Fibroblast of skin of right biceps (primary cell): ENCODE measurements at regions not wholly inside any gene's neighbourhood (a gene's known extent, or its start where the extent isn't known, plus 50 kb on each side); places are given as distances from the start of the nearest gene placed in this dataset.
A peak's percentile ranks its signal among the peaks of the same experiment; 100 is the strongest.

ENCODE experiments used
- DNase-seq: peaks from one replicate; pipeline ENCODE4 v3.0.0-alpha.2; 2013

DNA sequence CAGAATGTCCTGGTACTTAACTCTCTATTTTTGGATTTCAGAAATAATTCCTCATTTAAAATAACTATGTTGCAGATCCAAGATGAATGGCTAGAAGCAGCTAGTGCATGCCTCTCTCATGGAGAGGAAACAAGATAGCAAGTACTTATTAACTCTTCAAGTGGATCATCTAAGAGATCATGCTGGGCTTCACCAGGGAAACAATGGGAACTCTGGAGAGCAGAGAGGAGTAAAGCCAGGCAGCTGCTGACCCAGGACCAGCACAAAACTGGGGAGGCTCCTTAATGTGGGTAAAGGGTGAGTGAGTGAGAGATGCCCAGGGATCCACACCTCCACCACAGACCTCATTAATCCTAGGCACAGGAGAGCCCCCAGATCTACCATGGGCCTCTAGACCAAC lies 897.8 kb upstream of the ACO1 start:
- no peak for DNase-seq

DNA sequence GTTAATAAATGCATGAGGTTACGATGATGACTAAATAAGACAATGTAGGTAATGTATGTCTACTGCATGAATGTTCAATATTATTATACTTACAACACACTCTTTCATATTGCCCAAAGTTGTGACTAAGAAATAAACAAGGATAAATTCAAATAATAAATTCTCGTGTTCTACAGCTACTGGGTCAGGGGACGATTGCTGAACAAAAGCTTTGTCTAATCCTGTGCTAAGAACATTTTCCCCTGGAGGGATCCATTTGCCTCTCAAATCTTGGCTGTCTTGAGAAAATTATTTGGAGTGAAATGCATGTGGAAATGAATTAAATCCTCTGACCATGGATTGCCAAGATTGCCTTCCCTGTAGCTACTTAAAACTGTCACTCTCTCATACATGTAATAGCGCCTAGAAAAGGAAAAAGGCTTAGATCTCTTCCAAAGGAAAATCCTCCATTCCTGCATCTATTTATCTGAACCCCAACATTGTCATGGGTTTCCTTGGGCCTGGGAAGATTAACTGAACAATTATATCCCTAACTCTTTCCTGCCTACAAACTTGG lies 893.8 kb upstream of the ACO1 start:
- no peak for DNase-seq

DNA sequence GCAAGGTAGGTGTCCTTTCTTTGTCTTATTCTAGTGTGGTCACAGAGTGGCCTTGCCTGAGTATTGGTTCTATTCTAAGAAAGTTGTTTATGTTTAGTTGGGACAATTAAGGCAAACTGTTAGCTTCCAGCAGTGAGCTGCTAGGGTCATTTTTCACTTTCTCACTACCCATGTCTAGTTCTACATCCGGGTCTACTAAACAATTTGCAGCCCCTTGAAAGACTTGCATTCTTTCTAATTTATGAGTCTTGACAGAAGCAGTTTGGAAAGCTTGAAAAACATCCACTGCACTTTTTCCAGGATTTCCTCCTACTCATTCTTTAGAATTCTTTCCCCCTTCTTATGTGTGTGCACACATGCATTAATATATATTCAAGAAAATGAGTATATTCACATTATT lies 892.2 kb upstream of the ACO1 start:
- DNase-seq, result no peak

DNA sequence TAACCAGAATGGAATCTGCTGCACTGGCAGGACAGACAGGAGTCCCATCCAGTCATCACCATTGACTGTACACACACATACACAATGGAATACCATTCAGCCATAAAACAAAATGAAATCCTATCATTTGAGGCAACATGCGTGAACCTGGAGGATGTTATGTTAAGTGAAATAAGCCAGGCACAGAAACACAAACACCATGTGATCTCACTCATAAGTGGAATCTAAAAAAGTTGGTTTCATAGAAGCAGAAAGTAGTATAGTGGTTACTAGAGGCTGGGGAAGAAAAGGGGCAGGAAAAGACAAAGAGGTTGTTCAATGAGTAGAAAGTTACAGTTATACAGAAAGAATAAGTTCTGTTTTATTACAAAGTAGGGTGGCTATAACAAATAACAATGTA lies 884.0 kb upstream of the ACO1 start:
- no peak for DNase-seq

DNA sequence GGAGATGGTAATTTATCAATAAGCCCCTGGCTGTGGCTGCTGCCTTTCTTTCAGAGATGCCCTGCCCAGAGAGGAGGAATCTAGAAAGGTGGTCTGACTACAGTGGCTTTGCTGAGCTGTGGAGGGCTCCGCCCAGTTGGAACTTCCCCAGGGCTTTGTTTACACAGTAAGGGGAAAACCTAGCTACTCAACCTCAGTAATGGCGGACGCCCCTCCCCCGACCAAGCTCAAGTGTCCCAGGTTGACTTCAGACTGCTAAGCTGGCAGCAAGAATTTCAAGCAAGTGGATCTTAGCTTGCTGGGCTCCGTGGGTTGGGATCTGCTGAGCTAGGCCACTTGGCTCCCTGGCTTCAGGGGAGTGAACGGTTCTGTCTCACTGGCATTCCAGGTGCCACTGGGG lies 865.4 kb upstream of the ACO1 start:
- DNase-seq, result no peak

DNA sequence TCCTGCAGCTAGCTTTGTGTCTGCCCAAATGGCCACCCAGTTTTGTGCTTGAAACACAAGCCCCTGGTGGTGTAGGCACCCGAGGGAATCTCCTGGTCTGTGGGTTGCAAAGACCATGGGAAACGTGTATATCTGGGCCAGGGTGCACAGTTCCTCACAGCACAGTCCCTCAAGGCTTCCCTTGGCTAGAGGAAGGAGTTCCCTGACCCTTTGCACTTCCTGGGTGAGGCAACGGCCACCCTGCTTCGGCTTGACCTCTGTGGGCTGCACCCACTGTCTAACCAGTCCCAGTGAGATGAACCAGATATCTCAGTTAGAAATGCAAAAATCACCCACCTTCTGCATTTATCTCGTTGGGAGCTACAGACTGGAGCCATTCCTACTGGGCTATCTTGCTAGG lies 865.0 kb upstream of the ACO1 start:
- DNase-seq, result no peak

DNA sequence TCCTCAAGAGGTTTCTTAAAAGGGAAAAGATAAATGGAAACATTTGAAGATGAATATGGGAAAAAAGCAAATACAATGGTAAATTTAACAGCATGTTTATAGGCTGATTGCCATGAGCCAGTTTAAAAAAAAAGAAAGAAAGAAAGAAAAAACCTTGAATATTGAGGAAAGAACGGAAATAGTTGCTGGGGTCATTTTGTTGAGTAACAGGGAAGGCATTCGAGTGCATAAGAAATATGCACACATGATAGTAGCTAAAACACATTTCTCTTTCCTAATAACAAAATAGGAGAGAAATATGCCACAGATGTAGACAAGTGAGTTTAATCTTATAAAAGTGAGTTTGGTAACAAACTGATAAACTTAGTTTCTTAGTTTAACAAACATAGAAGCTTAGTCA lies 864.6 kb upstream of the ACO1 start:
- DNase-seq, result no peak

DNA sequence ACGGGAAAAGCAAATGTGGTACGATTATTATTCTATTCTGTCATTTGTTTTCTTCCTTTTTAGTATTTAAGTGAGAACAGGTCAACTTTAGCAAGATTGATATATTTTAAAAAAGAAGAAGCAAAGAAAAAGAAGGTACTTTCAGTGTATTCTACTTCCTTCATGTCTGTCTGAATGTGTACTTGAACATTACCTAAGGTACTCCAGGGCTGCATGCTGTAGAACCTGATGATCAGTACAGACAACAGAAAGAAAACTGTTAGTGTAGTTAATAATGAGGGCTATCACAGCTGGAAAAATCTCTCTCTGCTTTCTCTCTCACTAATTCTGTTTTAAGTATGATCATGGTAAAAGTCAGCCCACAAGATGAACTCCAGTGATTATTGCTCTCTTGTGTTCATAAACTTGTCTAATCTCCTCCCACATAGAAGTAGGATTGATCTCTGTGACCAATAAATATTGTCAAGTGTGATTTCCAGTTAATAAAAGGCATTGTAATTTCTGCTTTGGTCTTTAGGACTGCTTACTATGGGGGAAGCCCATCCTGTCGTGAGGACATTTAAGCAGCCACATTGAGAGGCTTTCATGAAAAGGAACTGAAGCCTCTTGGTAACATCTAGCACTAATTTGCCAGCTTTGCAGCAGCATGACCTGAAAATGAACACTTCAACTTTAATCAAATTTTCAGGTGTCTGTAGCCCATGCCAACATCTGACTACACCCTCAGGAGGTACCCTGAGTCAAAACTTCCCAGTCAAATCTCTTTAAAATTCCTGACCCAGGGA lies 864.0 kb upstream of the ACO1 start:
- no peak for DNase-seq

DNA sequence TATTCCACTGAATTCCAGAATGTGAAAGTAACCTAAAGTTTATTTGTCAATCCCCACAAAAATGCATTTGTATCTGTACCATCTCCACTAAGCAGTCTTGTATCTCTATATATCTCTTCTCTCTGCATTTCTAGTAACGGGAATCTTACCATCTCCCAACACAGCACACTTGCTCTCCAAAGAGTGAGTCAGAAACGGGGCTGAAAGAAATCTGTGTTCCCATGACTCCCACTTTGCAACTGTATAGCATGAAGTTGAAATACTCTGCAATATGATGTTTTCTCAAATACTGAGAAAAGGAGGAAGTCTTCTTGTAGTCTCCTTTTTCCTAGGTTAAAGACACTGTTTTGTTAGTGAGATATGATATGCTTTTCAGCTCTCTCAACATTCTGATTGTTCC lies 848.8 kb upstream of the ACO1 start:
- DNase-seq, result no peak

DNA sequence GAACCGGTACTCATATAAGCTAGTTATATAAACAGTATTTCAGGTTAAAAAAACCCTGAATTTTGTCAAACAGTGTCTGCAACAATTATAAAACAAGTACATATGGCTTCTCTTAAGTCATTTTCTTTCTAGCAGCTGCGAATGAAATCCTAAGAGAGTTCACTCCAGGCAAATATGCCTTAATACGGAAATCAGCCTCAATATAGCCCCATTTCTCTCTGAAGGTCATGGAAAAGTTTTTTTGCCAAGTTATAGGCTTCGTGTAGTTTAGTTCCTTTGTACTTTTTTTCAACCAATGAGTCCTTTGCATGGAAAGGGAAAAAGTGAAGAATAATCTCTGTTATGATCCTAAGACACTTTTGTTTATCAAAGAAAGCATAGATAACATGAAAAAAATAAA lies 848.0 kb upstream of the ACO1 start:
- no peak for DNase-seq

DNA sequence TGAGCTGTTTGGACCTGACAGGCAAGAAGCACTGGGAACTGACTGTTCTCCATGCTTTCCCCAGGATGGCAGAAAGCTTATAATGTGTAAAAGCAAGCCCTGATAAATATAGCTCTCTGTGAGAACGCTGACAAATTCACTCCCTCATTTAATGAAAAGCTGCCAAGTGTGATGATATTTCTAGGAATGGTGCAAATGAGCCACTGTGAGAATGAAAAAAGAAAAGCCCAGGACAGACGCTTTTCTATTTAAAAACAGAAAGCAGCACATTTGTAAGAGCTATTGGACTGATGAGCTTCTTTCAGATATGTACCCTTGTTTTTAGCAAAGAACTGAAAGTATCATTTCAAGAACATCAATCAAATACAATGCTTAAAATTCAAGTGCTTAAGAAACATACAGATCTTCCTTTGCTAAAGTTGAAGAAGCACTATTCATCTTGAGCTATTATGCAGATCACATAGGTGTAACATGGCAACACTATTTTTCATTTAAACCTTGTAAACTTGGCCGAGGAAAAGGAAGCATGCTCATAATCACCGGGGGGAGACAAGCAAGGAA lies 842.6 kb upstream of the ACO1 start:
- DNase-seq, result no peak

DNA sequence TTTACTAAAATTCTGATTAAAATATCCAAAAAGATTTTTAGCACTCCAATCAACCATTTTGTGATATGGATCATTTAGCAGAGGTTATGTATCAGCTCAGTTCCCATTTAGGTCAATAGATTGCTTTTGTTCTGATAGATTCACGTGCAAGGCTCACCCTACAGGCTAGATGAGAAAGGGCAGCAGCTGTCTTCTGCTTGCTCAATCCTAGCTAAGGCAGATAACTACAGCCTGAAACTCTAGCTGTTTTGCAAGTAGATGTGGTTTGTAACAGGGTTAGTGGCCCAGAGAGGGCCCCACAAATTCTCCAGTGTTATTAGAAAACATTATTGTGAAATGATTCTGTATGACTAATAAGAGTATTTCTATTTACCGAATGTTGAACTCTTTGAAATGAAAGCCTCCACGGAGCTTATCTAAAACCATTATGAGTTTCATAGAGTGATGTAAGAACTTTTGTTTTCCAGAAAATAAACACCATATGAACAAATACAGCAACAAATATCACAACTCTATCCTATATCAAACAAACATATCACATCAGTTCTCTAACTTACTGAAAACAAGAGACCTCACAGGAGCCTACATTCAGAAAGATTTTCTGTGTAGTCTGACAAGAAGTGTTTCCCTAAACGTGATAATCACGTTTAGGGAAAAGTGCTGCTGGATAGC lies 841.9 kb upstream of the ACO1 start:
- peak; percentile 10 for DNase-seq

DNA sequence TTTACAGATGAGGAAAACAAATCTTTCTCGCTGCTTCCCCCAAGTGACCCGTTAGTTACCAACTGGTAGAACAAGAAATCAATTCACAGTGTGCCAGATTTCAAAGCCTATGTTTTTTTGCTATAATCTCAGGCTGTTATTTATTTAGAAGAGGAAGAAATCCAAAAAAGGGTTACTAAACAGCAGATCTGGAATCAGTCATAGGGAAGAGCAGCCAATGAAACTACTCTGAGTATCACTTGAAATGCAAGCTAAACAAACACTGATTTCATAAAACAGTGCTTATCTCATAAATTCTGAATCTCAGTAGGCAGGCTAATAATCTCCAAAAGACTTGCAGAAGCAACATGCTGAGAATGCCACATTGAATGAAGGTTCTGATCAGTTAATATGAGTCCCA lies 829.5 kb upstream of the ACO1 start:
- DNase-seq, result no peak

DNA sequence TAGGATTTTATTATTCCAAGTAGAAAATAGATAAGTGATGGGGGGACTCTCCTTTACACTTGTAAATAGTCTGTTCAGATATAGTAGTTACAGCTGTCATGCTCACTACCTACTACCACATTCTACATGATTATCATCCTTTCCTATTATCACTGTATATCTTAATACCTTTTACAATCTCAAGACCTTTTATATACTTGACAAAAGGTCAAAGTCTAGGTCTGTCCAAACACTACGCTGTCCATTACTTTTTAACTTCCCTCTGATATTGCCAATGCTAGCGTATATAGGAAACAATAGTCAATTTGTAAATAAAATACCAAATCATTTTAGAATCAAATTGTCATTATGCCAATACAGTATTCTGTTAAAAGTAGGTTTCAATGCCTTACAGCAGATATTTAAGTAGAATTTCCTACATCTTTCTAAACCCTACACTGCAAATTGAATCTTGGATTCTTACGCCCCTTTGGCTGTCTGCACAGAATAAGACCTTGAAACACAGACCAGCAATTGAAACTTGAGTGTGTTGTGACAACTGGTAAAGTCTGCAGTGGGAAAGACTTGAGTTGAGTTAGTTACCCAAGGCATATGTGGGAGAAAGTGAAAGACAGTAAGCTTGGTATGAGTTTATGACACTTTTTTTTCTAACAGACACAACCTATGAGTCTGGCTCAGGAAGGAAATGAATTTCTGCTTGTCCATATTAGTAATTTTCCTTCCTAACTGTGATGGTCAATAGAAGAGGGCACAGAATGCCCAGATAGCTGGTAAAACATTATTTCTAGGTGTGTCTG lies 827.6 kb upstream of the ACO1 start:
- no peak for DNase-seq

DNA sequence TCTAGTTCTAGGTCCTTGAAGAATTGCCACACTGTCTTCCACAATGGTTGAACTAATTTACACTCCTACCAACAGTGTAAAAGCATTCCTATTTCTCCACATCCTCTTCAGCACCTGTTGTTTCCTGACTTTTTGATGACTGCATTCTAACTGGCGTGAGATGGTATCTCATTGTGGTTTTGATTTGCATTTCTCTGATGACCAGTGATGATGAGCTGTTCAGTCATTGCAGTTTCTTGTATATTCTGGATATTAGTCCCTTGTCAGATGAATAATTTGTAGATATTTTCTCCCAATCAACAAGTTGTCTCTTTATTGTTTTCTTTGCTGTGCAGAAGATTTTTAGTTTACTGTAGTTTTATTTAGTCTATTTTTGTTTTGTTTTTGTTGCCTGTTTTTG lies 812.3 kb upstream of the ACO1 start:
- peak; percentile 2 for DNase-seq

DNA sequence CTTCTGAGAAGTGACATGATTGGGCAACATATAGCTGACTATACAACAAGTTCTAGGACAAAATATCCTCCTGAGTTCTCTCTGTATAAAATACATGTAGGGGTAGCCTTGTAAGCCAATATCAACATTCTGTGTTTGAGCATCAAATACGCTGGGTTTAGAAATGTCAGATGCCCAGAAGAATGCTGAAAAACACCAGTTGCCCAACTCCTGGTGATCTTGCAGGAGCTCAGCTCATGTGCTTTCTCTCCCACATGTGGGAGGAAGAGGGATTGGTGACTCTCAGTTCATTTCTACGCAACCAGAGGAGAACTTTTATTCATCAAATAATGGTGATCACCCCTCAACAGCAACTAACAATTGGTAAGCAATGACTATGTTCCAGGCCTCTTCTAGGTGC lies 810.9 kb upstream of the ACO1 start:
- DNase-seq, result no peak

DNA sequence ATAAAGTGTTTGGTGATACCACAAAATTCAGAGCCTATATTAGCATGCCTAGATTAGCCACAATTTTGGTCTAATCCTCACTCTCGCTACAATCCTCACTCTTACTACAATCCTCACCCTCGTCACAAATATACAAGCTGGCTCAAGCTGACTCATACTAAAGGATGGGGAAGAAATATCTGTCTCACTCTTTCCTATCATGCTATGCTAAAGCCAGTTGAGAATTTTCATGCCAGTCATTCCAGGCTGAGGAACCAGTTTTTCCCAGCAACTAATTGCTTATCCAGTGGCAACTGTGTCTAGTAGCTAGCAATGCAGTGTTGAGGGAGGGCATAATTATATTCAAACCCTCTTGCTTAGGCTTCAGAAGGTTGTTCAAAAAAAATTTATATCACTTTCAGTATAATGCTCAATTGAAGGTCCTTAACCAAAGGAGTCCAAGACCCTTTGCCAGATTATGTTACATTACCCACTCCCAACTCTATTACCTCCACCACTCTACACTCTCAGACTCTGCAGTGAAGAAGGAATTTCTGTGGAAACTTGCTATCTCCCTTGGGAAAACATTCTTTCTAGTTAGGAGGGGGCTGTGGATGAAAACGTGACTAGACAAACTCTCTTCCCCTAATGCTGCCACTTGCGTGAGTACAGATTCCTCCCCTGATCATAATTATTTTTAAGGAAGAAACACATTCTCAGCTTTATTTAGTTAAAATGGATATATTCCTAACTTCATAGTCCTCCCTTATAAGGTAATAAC lies 810.3 kb upstream of the ACO1 start:
- peak; percentile 38 for DNase-seq

DNA sequence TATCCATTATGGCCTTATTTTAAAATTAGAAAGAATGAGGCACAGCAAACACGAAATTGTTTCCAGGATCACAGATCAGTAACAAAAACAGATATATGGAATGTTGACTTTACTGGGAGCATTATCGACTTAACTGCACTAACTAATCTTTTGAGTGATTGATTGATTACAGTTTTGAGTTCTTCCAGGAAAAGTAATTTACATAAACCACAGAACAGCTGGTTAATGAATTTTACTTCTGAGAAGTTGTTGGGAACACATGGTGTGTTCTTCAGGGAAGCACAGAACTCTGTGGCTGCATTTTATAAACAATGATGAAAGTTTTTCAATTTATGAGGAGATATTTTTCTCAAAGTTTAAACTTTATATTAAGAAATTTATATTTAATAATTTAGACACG lies 802.4 kb upstream of the ACO1 start:
- DNase-seq, result no peak

DNA sequence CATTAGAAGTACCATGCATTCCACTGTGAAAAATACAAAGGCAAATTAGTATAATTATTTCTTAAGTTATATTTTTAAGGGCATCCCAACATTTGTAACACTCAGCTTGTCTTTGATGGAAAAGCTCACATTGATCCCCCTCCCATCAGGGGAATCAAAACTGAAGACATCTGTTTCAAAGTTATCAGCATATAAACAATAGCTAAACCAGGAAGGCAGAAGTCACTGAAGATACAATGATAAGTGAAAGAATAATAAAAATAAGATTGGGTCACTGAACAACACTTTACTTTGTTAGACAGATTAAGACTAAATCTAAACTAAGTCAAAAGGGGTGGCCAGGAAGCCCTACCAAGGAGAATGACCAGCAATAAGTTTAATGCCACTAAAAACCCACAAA lies 801.9 kb upstream of the ACO1 start:
- DNase-seq, result no peak

DNA sequence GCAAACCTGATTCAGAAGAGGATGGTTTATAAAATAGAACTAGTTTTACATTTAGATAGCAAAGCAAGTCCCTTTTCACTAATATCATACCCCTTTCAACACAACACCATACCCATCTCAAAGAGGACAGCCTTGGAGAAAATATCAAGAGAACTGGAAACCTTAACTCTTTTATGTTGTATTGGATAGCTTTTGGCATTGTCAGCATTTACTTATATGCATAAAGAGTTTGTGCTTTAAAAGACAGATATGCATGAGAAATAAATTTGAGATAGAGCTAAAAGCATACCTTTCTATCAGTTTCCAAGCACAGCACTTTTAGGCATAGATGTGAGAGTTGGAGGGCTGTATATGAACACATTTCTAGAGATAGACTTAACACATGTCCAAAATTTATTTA lies 799.3 kb upstream of the ACO1 start:
- DNase-seq, result no peak

DNA sequence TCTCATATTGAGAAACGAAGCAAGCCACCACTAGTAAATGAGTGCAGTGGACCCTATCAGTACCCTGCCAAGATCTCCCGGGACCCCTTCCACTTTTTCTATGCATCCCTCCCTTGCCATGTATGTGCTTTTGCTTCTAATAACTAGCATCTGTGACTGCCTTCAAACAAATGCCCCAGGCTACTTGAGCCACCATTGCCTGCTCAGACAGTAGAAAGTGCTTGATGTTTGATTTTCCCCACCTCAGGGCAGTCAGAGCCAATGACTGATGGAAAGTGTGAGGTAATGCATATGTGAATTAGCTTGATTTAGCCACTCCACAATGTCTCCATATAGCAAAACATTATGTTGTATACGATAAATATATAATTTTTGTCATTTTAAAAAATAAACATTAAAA lies 797.3 kb upstream of the ACO1 start:
- no peak for DNase-seq

DNA sequence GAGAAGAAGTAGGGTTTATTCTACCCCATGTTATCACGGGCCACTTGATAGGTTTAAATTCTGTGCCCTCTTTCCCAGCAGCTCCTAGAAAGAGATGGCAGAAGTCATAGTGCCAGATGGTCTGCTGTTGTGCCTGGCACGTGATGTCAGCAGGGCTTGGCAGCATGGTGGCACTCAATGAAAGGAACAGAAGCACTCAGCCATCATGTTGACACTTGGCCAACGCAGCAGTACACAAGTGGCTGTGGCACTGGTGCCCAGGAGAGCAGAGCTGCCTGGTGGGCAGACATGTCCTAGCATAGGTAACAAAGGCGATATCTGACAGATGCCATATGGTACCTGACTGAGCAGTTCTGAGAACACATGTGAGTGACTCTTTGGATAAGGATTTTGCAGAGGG lies 796.4 kb upstream of the ACO1 start:
- DNase-seq, result no peak

DNA sequence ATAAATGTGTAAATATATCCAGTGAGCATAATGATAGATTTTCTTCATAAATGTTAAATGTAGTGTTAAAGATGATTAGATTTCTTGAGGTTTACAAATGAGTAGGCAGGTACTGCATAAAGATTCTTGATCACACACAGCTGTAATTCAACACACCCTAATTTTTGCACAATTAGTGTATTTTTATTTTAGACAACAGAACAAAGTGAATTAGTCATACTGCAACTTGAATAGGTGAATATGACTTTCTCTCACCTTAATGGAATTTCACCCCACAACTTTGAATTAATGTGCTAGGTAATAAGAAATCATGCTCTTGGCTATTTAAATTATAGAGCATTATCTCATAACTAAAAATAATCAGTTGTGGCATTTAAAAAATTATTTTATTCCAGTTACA lies 795.7 kb upstream of the ACO1 start:
- DNase-seq, result no peak
